ENCODE measurements at regions not wholly inside any gene's neighbourhood (a gene's known extent, or its start where the extent isn't known, plus 50 kb on each side); places are given as distances from the start of the nearest gene placed in this dataset.

GRCh38 chr1:101128211-101128727, 102.7 kb upstream of the DPH5 start:
- no peak for TF ChIP-seq CTCF (IDR thresholded peaks at IDR 0.05; ENCODE audit: low read length)
- no peak for TF ChIP-seq EZH2 (optimal IDR thresholded peaks at IDR 0.05; ENCODE audit: low read depth, low read length)

All from MM.1S (cell line).